ENCODE measurements at regions not wholly inside any gene's neighbourhood (a gene's known extent, or its start where the extent isn't known, plus 50 kb on each side); places are given as distances from the start of the nearest gene placed in this dataset.

DNA sequence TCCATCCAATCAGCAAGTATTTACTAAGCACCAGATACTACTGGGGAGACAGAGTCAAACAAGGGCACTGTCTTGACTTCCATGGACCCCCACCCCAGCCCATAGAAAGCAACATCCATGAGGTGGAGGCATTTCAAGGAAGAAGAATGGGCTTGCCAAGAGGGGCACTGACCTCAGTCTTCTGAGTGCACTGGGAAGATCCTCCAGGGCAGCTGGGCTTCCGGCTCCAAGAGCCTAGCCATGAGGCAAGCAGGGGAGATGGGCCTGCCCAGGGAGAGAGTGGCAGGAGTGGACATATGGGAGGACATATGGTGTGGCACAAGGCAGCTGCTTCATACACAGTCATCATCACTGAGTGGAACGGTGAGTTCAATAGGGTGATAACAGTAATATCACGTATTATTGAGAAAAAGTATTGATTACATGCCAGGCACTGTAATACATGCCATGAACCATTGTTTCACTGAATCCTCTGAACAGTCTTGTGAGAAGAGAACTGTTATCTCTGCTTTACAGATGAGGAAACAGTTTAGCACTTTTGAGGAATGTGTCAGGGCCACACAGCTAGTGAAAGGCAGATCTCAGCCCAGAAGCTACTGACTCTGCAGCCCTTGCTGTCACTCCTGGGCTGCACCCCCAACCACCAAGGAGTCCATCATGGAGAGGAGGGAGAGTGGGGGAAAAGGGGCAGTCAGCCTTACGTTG is 331.7 kb upstream of the ZMIZ1 start:
- DNase-seq: no peak

DNA sequence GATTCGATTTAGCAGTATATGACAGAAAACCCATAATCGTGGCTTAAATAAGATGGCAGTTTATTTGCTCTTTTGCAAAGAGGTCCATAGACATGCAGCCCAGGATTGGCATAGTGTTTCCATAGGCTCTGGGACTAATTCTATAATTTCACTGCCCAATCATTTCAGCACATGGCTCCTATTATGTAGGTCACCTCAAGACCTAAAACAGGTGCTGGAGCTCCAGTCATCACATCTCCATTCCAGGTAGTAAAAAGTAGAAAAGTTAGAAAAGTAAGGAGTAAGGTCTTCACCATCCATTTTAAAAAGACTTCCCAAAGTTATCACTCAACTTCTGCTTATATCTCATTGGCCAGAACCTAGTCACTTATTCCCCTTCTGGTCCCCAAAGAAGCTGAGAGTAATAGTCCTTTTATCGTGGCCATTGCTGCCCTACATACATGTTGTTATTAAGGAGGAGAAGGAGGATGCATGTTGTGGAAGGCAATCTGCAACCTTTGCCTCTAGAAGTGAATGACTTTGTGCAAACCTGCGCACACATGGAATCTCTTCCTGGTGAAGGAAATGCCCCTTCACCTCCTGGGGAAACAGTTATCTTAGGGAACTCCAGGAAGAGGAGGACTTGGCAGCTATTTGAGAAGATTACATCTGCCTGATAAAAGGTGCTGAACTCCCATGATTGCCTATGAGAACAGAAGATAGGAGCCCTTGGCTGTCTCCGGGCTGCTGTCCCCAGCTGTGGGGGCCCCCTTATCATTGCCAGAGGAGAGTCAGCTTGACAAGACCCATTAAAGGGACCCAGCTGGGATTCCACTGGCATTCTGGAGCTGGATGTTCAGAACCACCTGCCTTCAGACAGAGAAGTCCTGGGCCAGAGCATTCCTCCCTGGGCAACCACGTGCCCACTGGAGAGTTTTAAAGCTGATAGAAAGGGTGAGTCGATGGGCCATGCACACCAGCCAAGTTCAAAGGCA is 330.6 kb upstream of the ZMIZ1 start:
- no peak for DNase-seq

DNA sequence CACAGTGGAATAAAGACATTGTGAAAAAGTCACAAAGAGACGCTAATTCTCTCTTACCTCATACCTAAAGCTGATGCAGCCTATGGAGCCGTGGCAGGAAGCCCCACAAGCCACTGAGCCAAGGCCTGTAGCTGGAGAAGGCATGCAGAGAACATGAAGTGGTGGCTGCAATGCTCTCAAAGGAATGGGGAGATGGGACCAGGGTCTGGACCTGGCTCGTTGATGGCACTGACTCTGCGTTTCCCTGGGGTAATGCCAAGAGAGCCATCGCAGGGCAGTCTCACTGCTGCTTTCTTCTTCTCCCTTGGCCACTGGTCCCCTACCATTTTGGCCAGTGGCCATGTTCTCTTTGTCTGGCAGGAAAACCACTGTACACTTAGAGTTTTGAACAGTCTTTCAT is 329.9 kb upstream of the ZMIZ1 start:
- DNase-seq: no peak

DNA sequence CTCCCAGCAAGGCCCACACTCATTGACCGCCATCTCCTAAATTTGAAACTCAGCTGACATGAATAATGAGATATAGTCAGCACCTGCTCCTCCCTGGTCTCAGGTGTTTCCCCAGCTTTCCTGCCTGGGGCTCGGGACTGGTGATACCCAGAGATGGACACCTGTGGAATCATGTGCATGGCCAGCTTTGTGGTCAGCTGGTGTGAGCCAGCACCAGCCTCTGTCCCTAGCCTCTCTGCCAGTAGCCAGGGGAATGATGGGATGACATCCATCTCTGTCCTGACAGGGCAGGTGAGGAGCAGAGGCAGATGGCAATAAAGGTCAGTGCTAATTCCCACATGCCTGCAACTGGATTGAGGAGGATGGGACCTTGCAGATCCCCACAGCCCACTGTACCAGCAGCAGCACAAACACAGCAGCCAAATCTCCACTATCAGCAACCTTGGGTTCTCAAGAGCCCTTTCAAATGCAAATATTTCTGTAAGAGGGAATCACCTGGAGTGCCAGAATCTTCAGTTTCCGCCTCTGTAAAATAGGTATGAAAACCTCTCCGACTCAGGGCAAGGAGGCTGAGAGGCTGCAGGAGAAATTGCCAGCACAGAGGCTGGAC is 329.2 kb upstream of the ZMIZ1 start:
- DNase-seq: no peak

DNA sequence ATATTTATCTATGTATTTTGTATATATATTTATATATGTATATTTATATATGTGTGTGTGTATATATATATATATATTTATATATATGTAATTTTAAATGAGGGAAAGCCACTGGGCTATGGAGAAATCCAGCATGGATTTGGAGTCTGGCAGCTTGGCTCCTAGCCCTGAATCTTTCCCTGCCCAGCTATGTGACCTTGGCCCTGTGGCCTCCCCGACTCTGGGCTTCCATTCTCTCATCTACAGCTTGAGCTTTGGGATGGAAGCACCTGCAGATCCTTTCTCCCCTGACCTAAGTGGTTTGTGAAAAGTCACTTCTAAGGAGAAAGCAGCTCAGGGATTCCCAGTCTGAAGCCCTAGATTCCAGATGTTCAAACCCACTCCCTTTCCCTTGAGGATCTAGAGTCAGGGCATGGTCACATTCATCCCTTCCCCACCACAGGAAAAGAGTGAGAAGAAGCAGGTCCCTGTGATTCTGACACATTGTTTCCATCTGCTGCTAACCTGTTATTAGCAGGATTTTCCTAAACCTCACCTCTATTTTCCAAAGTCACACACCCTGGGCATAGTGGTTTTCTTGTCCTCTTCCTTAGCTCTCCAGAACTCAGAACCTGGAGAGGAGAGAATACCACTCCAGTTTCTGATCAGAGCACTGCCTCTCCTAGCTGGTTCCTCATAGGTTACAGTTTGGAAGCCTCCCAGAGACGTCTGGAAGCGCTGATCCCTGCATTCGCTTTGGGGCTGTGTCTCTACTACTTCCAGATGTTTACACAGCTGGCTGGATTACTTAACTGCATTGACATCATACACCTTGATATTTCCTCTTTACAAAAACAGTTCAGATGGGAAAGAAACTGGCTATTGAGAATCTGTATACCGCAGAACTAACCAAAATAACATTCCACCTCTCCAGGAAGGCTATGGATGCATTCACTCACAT is 327.5 kb upstream of the ZMIZ1 start:
- no peak for DNase-seq

DNA sequence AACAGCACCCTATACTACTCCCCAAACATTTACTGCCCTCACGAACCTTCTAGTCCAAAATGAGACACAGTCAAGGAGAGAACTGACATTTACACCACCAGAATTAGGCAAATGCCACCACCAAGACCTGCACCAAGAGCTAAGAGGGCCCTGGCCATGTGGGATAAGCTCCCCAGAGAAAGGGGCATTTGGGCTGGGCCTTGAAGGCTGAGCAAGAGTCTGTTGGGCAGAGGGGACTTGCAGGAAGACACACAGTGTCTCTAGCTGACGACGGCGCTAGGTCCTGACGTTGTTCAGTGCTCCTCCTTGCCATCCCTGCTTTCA is 326.4 kb upstream of the ZMIZ1 start:
- DNase-seq: no peak

DNA sequence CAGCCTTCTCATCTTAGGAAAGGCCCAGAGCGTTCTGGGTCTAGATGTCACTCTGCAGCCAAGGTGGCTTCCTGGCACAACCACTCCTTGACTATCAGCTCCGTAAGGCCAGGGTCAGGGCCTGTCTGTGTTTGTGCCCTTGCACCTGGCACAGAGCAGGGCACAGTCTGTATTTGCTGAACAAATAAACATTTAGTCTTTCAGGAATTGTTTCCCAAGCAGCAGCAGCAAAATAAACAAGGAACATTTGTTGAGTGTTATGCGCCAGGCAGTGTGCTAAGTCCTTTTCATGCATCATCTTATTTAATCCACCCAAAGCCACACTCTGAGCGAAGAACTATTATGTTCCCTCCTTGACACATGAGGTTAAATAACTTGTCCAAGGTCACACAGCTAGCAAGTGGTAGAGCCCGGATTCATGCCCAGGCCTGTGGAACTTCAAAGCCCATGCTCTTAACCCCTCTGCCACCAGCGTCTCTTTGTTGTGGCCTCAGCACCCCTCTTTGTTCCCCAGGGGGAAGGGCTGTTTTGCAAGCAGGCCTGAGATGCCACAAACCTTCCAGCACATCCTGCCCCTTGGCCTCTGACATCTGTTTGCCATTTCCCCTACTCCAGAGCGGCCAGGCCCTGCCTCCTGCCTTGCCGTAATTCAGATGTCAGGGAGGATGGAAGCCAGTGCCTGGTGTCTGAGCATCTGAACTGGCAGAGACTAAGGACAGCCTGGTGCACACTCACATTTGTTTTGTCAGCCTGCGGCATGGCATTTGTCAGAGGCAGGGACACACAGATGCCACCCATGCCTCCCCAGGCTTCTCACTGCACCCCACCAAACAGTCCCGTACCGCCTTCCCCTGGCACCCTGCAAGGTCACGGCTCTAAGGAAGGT is 325.8 kb upstream of the ZMIZ1 start:
- DNase-seq: no peak

DNA sequence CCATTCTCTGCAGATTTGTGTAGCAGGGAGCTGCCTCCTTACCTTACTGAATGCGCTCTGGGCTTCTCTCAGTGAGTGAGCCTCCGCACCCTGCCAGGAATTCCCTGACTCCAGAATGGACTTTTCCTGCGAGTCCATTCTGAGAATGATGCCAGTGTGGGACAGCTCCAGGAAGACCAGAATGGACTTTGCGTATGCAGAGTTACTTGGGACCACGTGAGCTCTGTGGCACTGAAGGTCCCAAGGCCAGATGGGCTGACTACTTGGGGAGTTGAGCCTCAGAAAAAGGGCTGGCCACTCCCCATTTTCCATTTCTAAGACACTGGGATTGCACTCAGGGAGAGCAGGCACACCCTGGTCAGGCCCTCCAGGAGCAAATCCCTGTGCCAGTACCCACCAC is 324.7 kb upstream of the ZMIZ1 start:
- no peak for DNase-seq

DNA sequence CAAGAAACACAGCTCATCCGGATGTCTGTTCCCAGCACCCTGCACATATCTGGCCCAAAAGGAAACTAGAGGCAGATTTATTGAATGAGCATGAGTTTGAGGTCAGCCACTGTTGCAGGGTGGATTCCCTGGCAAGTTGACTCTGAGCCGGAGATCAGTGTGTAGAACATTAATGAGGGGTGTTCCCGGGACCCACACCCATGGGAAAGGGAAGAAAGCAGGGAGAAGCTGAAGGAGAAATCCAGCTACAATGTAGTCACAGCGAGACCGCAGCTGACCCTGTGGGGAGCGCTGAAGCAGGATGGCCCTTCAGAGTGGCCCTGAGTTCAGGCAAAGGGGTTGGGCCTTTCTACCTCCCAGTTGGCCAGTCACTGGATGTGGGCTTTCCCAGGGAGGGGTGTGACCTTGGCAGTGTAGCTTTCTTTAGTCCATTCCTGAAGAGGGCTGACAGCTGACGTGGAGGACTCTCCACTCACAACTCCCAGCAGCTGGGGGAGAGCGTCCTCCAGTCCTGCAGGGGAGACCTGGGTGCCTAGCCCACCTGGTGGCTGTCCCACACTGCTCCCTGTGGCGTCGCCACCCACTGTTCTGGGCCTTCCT is 324.2 kb upstream of the ZMIZ1 start:
- no peak for DNase-seq

DNA sequence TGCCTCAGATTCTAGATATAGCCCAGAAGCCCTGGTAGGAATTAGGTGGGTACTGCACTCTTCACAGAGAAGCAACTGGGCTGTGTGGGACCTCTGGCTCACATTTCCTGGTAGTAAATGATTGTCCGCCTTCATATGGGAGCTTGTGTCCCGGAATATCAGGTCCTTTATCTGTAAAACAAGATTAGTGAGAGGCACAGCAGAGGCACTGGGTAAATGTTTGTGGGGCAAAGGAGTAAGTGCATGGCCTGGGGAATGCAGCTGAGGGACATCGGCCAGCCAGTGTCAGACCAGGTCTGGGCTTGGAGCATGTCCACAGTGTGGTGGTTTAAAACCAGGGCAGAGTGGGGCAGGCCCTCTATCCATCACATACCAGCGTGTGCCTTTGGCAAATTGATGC is 323.3 kb upstream of the ZMIZ1 start:
- no peak for DNase-seq

DNA sequence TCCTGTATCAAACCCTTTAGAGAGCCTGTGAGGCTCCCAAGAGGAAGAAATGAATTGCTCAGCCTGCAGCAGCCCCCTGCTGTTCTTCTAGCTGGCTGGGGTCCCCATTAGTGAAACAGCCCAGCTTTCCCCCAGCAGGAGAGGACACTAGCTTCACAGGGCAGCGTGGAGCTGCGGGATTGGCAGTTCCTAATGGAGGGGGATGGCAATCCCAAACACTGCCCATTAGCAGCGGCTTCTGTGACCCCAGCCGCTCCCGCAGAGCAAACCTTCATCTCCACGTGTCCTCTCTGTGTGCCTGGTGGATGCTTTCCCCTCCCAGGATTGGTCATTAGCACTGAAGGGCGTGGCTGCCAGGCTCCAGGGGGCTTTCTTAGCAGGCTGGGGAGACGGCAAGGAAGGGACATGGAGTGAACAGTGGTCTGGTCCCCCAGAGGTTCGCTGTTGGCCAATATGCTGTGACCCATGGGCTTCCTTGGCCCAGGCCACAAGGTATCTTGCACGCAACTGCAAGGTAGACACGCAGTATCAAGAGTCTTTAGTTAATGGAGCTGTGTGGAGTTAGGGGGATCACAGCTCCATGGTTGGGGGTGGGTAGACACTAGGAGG is 322.5 kb upstream of the ZMIZ1 start:
- no peak for DNase-seq

DNA sequence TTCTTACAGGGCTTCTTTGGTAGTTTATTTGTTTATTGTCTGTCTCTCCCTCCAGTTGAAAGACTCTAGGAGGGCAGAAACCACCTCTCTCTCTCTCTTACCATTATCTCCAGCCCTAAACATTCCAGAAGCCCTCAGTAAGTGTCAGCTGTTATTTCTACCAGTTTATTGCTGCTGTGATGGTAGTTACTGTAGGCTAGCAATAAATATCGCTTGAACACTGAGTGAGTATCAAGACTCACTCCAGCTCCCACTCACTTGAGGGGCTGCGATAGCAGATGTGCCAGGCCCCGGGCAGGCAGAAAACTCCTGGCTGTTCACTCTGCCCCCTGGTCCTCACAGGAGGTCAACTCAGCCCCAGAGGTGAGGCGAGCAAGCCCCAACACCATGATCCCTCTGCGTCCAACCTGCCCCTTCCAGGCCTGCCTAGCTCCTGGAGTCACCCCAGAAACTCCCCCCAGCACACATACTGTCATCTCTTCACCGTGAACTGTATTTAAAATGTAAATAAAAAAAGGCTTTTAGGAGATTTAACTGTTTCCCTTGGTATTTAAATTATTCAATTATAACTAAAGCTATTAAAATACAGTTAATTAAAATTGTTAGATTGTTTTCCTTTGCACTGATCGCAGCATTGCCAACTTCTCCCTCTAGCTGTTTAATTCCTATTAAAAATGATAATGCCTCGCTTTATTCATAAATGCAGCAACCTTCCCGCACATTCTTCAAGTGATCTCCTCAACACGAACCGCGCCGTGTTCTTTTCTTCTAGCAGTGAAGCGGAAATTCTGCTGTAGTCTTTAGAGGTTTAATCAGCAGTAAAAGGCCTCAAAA is 321.1 kb upstream of the ZMIZ1 start:
- DNase-seq: no peak

DNA sequence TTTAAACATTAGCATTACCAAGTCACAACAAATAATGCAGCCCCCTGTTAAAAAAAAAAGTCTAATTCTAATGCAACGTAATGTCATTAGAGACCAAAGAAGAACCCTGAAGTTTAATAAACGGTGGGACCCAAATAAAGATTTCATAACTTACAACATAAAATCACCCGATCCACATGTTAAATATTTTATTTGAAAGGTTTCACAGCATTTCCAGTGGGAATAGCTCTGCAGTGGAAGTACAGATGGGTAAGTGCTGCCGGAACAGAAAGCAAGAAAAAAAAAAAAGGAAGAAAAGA is 320.6 kb upstream of the ZMIZ1 start:
- DNase-seq: no peak

DNA sequence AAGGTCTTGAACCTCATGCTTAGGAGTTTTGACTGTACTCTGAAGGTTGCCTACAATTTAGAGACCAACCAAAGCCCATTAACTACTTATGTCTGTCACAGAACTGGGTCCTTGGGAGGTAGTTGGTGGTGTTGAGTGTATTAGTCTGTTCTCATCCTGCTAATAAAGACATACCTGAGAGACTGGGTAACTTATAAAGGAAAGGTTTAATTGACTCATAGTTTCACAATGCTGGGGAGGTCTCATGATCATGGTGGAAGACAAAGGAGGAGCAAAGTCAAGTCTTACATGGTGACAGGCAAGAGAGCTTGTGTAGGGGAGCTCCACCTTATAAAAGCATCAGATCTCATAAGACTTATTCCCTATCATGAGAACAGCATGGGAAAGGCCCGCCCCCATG is 319.6 kb upstream of the ZMIZ1 start:
- no peak for DNase-seq

DNA sequence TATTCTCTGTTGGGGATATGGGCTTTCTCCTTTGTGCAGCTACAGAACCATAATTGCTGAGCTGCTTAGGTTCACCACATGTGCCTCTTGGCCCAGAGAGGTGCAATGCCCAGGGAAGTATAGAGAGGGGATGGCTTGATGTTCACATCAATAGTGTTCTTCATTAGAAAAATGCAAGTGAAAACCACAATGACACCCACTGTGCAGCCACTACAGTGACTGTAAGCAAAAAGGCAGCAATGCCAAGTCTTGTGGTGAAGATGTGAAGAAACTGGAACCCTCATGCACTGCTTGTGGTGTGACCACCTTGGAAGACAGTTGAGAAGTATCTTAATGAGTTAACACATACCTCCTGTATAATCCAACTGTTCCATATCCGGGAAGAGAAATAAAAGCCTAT is 318.9 kb upstream of the ZMIZ1 start:
- no peak for DNase-seq

DNA sequence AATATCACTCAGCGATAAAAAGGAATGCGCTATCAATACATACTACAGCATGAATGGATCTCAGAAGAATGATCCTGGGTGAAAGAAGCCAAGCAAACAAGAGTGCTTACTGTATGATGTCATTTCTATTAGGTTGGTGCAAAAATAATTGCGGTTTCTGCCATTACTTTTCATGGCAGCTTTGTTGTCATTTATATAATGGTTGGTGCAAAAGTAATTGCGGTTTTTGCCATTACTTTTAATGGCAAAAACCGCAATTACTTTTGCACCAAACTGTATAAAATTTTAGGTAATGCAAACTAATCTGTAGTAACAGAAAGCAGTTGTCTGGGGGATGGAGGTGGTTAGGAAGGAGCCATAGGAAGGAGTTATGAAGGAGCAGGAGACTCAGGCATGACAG is 318.3 kb upstream of the ZMIZ1 start:
- no peak for DNase-seq

DNA sequence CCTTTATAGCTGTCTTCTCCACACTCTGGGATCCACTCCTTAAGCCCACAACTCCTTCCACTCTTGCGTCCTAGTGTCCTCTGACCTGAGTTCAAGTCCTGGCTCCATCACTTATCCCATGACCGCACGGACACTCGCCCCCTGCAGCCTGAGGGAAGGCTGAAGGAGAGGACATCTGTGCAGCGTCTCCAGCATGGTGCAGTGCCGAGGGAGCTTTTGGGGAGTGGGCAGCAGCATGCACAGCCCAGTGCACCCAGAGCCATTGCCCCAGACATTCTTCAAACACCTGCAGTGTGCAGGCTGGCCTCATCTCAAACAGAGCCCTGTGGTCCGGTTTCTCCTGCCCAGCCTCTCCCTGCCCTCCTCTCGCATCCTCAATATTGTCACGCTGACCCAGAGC is 317.1 kb upstream of the ZMIZ1 start:
- DNase-seq: no peak

DNA sequence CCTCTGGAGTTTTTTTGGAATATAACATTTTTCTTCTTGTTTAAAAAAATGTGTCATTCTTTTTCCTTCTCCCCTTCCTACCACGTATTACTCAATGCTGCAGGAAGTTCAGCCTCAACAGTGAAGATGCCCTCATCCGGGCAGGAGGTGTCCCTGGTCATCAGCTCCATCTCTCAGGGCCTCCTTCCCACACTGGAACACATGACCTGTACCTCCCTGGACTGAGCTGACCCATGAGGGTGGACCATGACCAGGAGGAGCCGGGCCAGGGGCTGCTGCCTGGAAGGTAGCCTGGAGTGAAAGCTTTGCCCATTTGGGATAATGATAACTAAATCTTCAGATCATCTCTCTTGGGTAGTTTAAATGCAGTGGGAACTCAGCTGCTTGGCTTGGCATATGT is 316.5 kb upstream of the ZMIZ1 start:
- no peak for DNase-seq

DNA sequence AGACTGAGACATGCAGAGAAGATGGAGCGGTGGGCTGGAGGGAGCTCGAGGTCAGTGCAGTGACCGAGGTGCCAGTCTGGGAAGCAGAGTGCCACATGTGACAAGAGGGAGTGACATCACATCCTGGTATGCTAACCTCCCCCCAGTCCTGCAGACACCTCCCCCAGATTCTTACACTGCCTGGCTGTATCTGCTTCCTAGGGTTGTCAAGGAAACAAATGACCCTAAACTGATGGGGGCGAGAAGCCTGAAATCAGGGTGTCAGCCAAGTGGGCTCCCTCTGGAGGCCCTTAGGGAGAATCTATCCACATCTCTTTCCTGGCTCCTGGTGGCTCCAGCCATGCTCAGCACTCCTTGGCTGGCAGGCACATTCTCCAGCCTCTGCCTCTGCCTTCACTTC is 316.1 kb upstream of the ZMIZ1 start:
- no peak for DNase-seq
